HG03558 (cell line): ENCODE measurements at regions not wholly inside any gene's neighbourhood (a gene's known extent, or its start where the extent isn't known, plus 50 kb on each side); places are given as distances from the start of the nearest gene placed in this dataset.

Source experiments
- ATAC-seq: cut with Tn5 transposase; IDR thresholded peaks from one replicate; pipeline ENCODE4 v1.9.1; 2021; ENCODE audit warnings: moderate number of reproducible peaks; ENCODE audit not compliant: unreplicated experiment; ENCODE audit errors: extremely low read depth

- ATAC-seq: no peak
These were observed 111.9 kb upstream of the AGTR1 start for GRCh38 chr3:148585671-148586379.

- ATAC-seq: no peak
These were observed 109.4 kb upstream of the AGTR1 start for GRCh38 chr3:148588291-148588690.

- ATAC-seq: no peak
These were observed 106.2 kb upstream of the AGTR1 start for GRCh38 chr3:148591525-148591924.

GRCh38 chr3:148598619-148599018, 99.1 kb upstream of the AGTR1 start:
- no peak for ATAC-seq

- ATAC-seq: no peak
These were observed 98.2 kb upstream of the AGTR1 start for GRCh38 chr3:148599481-148599880.

- ATAC-seq: no peak
These were observed 97.3 kb upstream of the AGTR1 start for GRCh38 chr3:148600440-148600839.

GRCh38 chr3:148600902-148601765, 96.6 kb upstream of the AGTR1 start:
- no peak for ATAC-seq

- ATAC-seq: no peak
These were observed 95.7 kb upstream of the AGTR1 start for GRCh38 chr3:148601766-148602685.

GRCh38 chr3:148604270-148605085, 93.2 kb upstream of the AGTR1 start:
- no peak for ATAC-seq

GRCh38 chr3:148605521-148605920, 92.2 kb upstream of the AGTR1 start:
- ATAC-seq: no peak

- ATAC-seq: no peak
These were observed 90.7 kb upstream of the AGTR1 start for GRCh38 chr3:148606979-148607378.

GRCh38 chr3:148607491-148607890, 90.2 kb upstream of the AGTR1 start:
- no peak for ATAC-seq

GRCh38 chr3:148612278-148612677, 85.4 kb upstream of the AGTR1 start:
- no peak for ATAC-seq

GRCh38 chr3:148615382-148615781, 82.3 kb upstream of the AGTR1 start:
- no peak for ATAC-seq

GRCh38 chr3:148625095-148625736, 72.5 kb upstream of the AGTR1 start:
- no peak for ATAC-seq

- ATAC-seq: no peak
These were observed 71.7 kb upstream of the AGTR1 start for GRCh38 chr3:148625991-148626390.

GRCh38 chr3:148629006-148629405, 68.7 kb upstream of the AGTR1 start:
- no peak for ATAC-seq

- no peak for ATAC-seq
These were observed 66.4 kb upstream of the AGTR1 start for GRCh38 chr3:148631124-148631903.

GRCh38 chr3:148641722-148642121, 56.0 kb upstream of the AGTR1 start:
- ATAC-seq: no peak
